ENCODE measurements at regions not wholly inside any gene's neighbourhood (a gene's known extent, or its start where the extent isn't known, plus 50 kb on each side); places are given as distances from the start of the nearest gene placed in this dataset.

DNA sequence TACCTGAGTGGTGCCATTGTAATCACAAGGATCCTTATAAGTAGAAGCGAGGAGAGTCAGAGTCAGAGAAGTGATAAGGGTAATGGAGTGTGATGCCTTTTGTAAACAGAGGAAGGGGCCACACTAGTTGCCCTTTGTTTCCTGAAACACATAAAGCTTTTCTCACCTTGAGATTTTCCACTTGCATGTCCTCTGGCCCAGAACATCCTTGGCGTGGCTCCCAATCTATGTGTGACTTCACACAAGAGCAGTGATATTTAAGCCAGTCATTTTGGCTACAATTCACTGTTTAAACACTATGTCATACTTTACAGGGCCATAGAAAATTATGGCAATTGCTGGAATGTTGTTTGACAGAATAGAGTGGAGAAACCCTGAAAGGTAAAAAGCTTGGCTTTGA, 121.2 kb upstream of the BTN3A2 start:
- H3K9me3 ChIP-seq, result no peaks in the 10 kb centered on the region
- no peak overlapping the region for H3K4me3 ChIP-seq
- FAIRE-seq (no peak), DNase-seq (ENCODE audit: low read depth in 1 of 2, low spot score in 1 of 2) (no peak), ATAC-seq (no peak)
- ChIA-PET CTCF (no interaction called here), POLR2A (no interaction called here)
- WGBS (ENCODE audit: missing lambda C conversion rate), result 87% methylated on average over 2 of the region's 2 CpGs
- H3K4me1 ChIP-seq, result peaks cover 7% of the 10 kb centered on the region; the same call in 1 of the 3 replicates
- no peak overlapping the region for H3K27ac ChIP-seq
- no peak overlapping the region for H3K4me2 ChIP-seq
- TF ChIP-seq NFE2L2 (conservative IDR thresholded peaks at IDR 0.05; ENCODE audit: low read length) (no peak), EP300 (IDR thresholded peaks at IDR 0.05) (no peak), MAZ (IDR thresholded peaks at IDR 0.05; ENCODE audit: borderline replicate concordance, low read depth, low read length) (no peak), SMC3 (IDR thresholded peaks at IDR 0.05) (no peak), KDM1A (IDR thresholded peaks at IDR 0.05; ENCODE audit: low read depth) (no peak), NPAS2 (CRISPR knock-in tag; IDR thresholded peaks at IDR 0.05; ENCODE audit: borderline replicate concordance) (no peak), NR3C1 (IDR thresholded peaks at IDR 0.05) (no peak), TP53 (CRISPR knock-in tag; IDR thresholded peaks at IDR 0.05) (no peak), POLR2A (IDR thresholded peaks at IDR 0.05; ENCODE audit: low read length) (no peak), RARB (CRISPR knock-in tag; IDR thresholded peaks at IDR 0.05) (no peak), CEBPB (IDR thresholded peaks at IDR 0.05) (no peak), RAD21 (conservative IDR thresholded peaks at IDR 0.05 in 1 of 2, IDR thresholded peaks at IDR 0.05 in 1 of 2) (no peak)
- TF ChIP-seq, protein P1, sequence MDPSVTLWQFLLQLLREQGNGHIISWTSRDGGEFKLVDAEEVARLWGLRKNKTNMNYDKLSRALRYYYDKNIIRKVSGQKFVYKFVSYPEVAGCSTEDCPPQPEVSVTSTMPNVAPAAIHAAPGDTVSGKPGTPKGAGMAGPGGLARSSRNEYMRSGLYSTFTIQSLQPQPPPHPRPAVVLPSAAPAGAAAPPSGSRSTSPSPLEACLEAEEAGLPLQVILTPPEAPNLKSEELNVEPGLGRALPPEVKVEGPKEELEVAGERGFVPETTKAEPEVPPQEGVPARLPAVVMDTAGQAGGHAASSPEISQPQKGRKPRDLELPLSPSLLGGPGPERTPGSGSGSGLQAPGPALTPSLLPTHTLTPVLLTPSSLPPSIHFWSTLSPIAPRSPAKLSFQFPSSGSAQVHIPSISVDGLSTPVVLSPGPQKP (IDR thresholded peaks at IDR 0.05; ENCODE audit: low read depth, low read length), result no peak
- TF ChIP-seq, protein P2, sequence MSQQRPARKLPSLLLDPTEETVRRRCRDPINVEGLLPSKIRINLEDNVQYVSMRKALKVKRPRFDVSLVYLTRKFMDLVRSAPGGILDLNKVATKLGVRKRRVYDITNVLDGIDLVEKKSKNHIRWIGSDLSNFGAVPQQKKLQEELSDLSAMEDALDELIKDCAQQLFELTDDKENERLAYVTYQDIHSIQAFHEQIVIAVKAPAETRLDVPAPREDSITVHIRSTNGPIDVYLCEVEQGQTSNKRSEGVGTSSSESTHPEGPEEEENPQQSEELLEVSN (IDR thresholded peaks at IDR 0.05; ENCODE audit: borderline replicate concordance, low read depth), result no peak
- TF ChIP-seq, protein P3, sequence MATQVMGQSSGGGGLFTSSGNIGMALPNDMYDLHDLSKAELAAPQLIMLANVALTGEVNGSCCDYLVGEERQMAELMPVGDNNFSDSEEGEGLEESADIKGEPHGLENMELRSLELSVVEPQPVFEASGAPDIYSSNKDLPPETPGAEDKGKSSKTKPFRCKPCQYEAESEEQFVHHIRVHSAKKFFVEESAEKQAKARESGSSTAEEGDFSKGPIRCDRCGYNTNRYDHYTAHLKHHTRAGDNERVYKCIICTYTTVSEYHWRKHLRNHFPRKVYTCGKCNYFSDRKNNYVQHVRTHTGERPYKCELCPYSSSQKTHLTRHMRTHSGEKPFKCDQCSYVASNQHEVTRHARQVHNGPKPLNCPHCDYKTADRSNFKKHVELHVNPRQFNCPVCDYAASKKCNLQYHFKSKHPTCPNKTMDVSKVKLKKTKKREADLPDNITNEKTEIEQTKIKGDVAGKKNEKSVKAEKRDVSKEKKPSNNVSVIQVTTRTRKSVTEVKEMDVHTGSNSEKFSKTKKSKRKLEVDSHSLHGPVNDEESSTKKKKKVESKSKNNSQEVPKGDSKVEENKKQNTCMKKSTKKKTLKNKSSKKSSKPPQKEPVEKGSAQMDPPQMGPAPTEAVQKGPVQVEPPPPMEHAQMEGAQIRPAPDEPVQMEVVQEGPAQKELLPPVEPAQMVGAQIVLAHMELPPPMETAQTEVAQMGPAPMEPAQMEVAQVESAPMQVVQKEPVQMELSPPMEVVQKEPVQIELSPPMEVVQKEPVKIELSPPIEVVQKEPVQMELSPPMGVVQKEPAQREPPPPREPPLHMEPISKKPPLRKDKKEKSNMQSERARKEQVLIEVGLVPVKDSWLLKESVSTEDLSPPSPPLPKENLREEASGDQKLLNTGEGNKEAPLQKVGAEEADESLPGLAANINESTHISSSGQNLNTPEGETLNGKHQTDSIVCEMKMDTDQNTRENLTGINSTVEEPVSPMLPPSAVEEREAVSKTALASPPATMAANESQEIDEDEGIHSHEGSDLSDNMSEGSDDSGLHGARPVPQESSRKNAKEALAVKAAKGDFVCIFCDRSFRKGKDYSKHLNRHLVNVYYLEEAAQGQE (IDR thresholded peaks at IDR 0.05), result no peak

DNA sequence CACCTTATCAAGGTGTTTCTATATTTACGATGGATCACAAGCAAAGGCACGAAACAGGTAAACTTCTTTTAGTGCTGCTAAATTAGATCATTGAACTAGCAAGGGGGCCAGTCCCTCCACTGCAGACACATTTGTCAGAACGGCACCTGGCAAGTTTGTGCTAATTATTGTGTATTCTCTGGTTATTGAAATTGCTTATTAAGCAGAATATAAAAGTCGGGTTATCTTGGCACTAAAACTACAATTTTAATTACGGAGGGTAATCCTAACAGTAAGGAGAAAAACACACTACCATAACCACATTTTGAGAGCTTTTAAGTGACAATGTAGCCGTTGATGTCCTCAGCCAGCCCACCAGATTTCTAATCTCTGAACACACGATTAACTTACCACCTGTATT, 118.9 kb upstream of the BTN3A2 start:
- ChIA-PET POLR2A (no interaction called here), CTCF (no interaction called here)
- ATAC-seq (no peak), FAIRE-seq (no peak), DNase-seq (ENCODE audit: low read depth in 1 of 2, low spot score in 1 of 2) (no peak)
- 77% methylated on average over 7 of the region's 7 CpGs for WGBS (ENCODE audit: missing lambda C conversion rate)
- Histone ChIP-seq H3K4me2 (no peak overlapping the region), H3K4me3 (no peak overlapping the region), H3K4me1 (peaks cover 7% of the 10 kb centered on the region; the same call in 1 of the 3 replicates), H3K27ac (no peak overlapping the region), H3K9me3 (no peaks in the 10 kb centered on the region)
- TF ChIP-seq, protein P4, sequence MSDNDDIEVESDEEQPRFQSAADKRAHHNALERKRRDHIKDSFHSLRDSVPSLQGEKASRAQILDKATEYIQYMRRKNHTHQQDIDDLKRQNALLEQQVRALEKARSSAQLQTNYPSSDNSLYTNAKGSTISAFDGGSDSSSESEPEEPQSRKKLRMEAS (IDR thresholded peaks at IDR 0.05), result no peak
- peak; percentile 65 for TF ChIP-seq MAFK (IDR thresholded peaks at IDR 0.05; ENCODE audit: partially characterized antibody)

DNA sequence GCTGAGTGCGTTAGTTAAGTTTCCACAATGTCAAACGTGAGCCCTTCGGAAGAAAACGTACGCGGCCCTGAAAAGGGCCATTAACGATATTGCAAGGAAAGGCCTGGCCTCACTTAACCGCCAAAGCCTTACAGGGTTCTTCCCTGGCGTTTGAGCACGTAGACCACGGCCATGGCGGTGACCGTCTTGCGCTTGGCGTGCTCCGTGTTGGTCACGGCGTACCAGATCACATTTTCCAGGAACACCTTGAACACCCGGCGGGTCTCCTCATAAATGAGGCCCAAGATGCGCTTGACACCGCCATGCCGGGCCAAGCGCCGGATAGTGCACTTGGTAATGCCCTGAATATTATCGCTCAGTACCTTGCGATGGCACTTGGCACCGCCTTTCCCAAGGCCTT, 118.4 kb upstream of the BTN3A2 start:
- ChIA-PET CTCF (no interaction called here), POLR2A (no interaction called here)
- H3K4me3 ChIP-seq, result no peak overlapping the region
- no peak for ATAC-seq
- H3K27ac ChIP-seq, result no peak overlapping the region
- WGBS (ENCODE audit: missing lambda C conversion rate), result 90% methylated on average over 25 of the region's 28 CpGs
- H3K4me1 ChIP-seq, result peaks cover 7% of the 10 kb centered on the region; the same call in 1 of the 3 replicates
- no peak for DNase-seq (ENCODE audit: low read depth in 1 of 2, low spot score in 1 of 2)
- FAIRE-seq, result no peak
- H3K9me3 ChIP-seq, result no peaks in the 10 kb centered on the region
- H3K4me2 ChIP-seq, result no peak overlapping the region
- no peak for TF ChIP-seq CEBPB (IDR thresholded peaks at IDR 0.05)
- TF ChIP-seq, protein P5, sequence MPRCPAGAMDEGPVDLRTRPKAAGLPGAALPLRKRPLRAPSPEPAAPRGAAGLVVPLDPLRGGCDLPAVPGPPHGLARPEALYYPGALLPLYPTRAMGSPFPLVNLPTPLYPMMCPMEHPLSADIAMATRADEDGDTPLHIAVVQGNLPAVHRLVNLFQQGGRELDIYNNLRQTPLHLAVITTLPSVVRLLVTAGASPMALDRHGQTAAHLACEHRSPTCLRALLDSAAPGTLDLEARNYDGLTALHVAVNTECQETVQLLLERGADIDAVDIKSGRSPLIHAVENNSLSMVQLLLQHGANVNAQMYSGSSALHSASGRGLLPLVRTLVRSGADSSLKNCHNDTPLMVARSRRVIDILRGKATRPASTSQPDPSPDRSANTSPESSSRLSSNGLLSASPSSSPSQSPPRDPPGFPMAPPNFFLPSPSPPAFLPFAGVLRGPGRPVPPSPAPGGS (IDR thresholded peaks at IDR 0.05), result no peak
- TF ChIP-seq RNF2 (IDR thresholded peaks at IDR 0.05; ENCODE audit: borderline replicate concordance, low read depth), result no peak

Data from A549 (cell line).